HEK293 (cell line): ENCODE measurements at regions not wholly inside any gene's neighbourhood (a gene's known extent, or its start where the extent isn't known, plus 50 kb on each side); places are given as distances from the start of the nearest gene placed in this dataset.

Experiments
- CTCF ChIA-PET: fragments of 350-600 bp; formaldehyde crosslinking; extraction: SDS; loops from one replicate; lab custom pipeline; 2021; ENCODE audit warnings: antibody characterized with exemption; lab: Yijun Ruan, JAX
- POLR2A ChIA-PET: fragments of 300-600 bp; formaldehyde crosslinking; extraction: SDS; loops from one replicate; lab custom pipeline; 2020; ENCODE audit warnings: antibody characterized with exemption, inconsistent platforms; lab: Yijun Ruan, JAX
- H3K27ac ChIP-seq: fragments of 200-500 bp; sonication (Bioruptor generic); 2 replicates; pipeline ENCODE4 v1.5.1; 2014; ENCODE audit warnings: low read depth, low read length, control low read depth, inconsistent platforms; ENCODE audit errors: extremely low read depth
- H3K36me3 ChIP-seq, 2 experiments: fragments of 200-500 bp in 1 of 2; sonication (Bioruptor generic) in 1 of 2; 1 replicate in 1 of 2; 2 replicates in 1 of 2; pipeline ENCODE4 v1.5.1; 2014 to 2017; ENCODE audit warnings: inconsistent platforms in 2 of 2, low read length in 2 of 2; ENCODE audit not compliant: control insufficient read depth in 2 of 2, insufficient read depth in 1 of 2
- H3K4me1 ChIP-seq: fragments of 200-500 bp; sonication (Bioruptor generic); 2 replicates; pipeline ENCODE4 v1.5.1; 2014; ENCODE audit warnings: mild to moderate bottlenecking, low read length, inconsistent platforms; ENCODE audit not compliant: control insufficient read depth, insufficient read depth
- H3K4me3 ChIP-seq: 2 replicates; pipeline ENCODE4 v1.5.1; 2011; ENCODE audit warnings: low read depth, mild to moderate bottlenecking, control low read depth, low read length, moderate library complexity
- H3K9me3 ChIP-seq: fragments of 200-500 bp; sonication (Bioruptor generic); 2 replicates; pipeline ENCODE4 v1.5.1; 2014; ENCODE audit warnings: low read depth, low read length, inconsistent platforms; ENCODE audit not compliant: control insufficient read depth, insufficient read depth
- KLF1 ChIP-seq: fragments of 450-650 bp; formaldehyde crosslinking; IDR thresholded peaks from 2 replicates; pipeline ENCODE4 v1.5.1; 2016; ENCODE audit warnings: missing biosample characterization, missing genetic modification characterization
- PBX3 ChIP-seq: sonication (generic); formaldehyde crosslinking; IDR thresholded peaks from 2 replicates; pipeline ENCODE4 v1.8.1; 2022; ENCODE audit warnings: mild to moderate bottlenecking, moderate library complexity, missing genetic modification reagents
- ZBTB44 ChIP-seq: fragments of 450-650 bp; IDR thresholded peaks from 2 replicates; pipeline ENCODE4 v1.5.1; 2018; ENCODE audit warnings: missing biosample characterization, mild to moderate bottlenecking, missing genetic modification characterization
- ZNF214 ChIP-seq: fragments of 450-650 bp; formaldehyde crosslinking; IDR thresholded peaks from 2 replicates; pipeline ENCODE4 v1.5.1; 2017; ENCODE audit warnings: missing biosample characterization, mild to moderate bottlenecking, missing genetic modification characterization, borderline replicate concordance
- ZNF24 ChIP-seq: fragments of 450-650 bp; formaldehyde crosslinking; IDR thresholded peaks from 2 replicates; pipeline ENCODE4 v1.5.1; 2016; ENCODE audit warnings: missing biosample characterization, missing genetic modification characterization
- ZNF248 ChIP-seq: fragments of 450-650 bp; formaldehyde crosslinking; IDR thresholded peaks from 2 replicates; pipeline ENCODE4 v1.5.1; 2017; ENCODE audit warnings: missing biosample characterization, missing genetic modification characterization
- ZNF433 ChIP-seq: fragments of 450-650 bp; formaldehyde crosslinking; IDR thresholded peaks from 2 replicates; pipeline ENCODE4 v1.5.1; 2016; ENCODE audit warnings: missing biosample characterization, missing genetic modification characterization, low read depth
- ZNF518A ChIP-seq: fragments of 450-650 bp; formaldehyde crosslinking; conservative IDR thresholded peaks from 2 replicates; pipeline ENCODE4 v1.5.1; 2016; ENCODE audit warnings: low read depth, missing biosample characterization, missing genetic modification characterization
- ZNF645 ChIP-seq: fragments of 450-650 bp; formaldehyde crosslinking; IDR thresholded peaks from 2 replicates; pipeline ENCODE4; 2016; ENCODE audit warnings: missing biosample characterization, missing genetic modification characterization
- ZNF670 ChIP-seq: fragments of 450-650 bp; formaldehyde crosslinking; IDR thresholded peaks from 2 replicates; pipeline ENCODE4 v1.5.1; 2016; ENCODE audit warnings: missing biosample characterization, missing genetic modification characterization, low read depth
- ZNF704 ChIP-seq: fragments of 450-650 bp; formaldehyde crosslinking; IDR thresholded peaks from 2 replicates; pipeline ENCODE4 v1.5.1; 2016; ENCODE audit warnings: missing biosample characterization, missing genetic modification characterization
- ZNF837 ChIP-seq: fragments of 450-650 bp; formaldehyde crosslinking; IDR thresholded peaks from 2 replicates; pipeline ENCODE4 v1.5.1; 2016; ENCODE audit warnings: missing biosample characterization, missing genetic modification characterization

- no peak overlapping the region for H3K4me3 ChIP-seq
- H3K27ac ChIP-seq = no peak overlapping the region
- ChIA-PET POLR2A (no interaction called here), CTCF (interaction anchor here (0.6 kb wide), 1 partner anchor 72 kb away, joined by 3 read pairs; no protein-coding TSS in a partner anchor)
- no peaks in the 10 kb centered on the region for H3K36me3 ChIP-seq
- no peaks in the 10 kb centered on the region for H3K4me1 ChIP-seq
- TF ChIP-seq ZNF645 (no peak), ZBTB44 (tag by site-specific recombination) (no peak), ZNF518A (tag by site-specific recombination) (no peak), ZNF433 (tag by site-specific recombination) (no peak), ZNF248 (no peak), ZNF24 (tag by site-specific recombination) (no peak), ZNF670 (no peak), KLF1 (tag by site-specific recombination) (no peak)
- H3K9me3 ChIP-seq = no peaks in the 10 kb centered on the region
Measured at GRCh38 chr12:91884230-91884629, 261.4 kb downstream of the BTG1 start.

- no peak overlapping the region for H3K27ac ChIP-seq
- H3K36me3 ChIP-seq = no peaks in the 10 kb centered on the region
- no peak overlapping the region for H3K4me3 ChIP-seq
- ChIA-PET POLR2A (no interaction called here), CTCF (interaction anchor here (0.6 to 1.1 kb wide), 4 partner anchors 14 to 518 kb away, joined by 3 to 4 read pairs (median 3); no protein-coding TSS in a partner anchor)
- H3K9me3 ChIP-seq = no peaks in the 10 kb centered on the region
- TF ChIP-seq ZNF704 (no peak), ZNF214 (tag by site-specific recombination) (no peak)
- H3K4me1 ChIP-seq = no peaks in the 10 kb centered on the region
Measured at GRCh38 chr12:91883811-91884210, 261.8 kb downstream of the BTG1 start.

- Histone ChIP-seq H3K9me3 (no peaks in the 10 kb centered on the region), H3K4me1 (no peaks in the 10 kb centered on the region), H3K27ac (no peak overlapping the region), H3K36me3 (no peaks in the 10 kb centered on the region), H3K4me3 (no peak overlapping the region)
- POLR2A ChIA-PET = no interaction called here
- TF ChIP-seq PBX3 (CRISPR knock-in tag) (no peak), ZNF837 (tag by site-specific recombination) (no peak)
- CTCF ChIA-PET = interaction anchor here (0.6 to 1.1 kb wide), 3 partner anchors 13 to 774 kb away, joined by 3 to 4 read pairs (median 4); no protein-coding TSS in a partner anchor
Measured at GRCh38 chr12:91882910-91883309, 262.7 kb downstream of the BTG1 start.
